ENCODE measurements at regions not wholly inside any gene's neighbourhood (a gene's known extent, or its start where the extent isn't known, plus 50 kb on each side); places are given as distances from the start of the nearest gene placed in this dataset.

DNA sequence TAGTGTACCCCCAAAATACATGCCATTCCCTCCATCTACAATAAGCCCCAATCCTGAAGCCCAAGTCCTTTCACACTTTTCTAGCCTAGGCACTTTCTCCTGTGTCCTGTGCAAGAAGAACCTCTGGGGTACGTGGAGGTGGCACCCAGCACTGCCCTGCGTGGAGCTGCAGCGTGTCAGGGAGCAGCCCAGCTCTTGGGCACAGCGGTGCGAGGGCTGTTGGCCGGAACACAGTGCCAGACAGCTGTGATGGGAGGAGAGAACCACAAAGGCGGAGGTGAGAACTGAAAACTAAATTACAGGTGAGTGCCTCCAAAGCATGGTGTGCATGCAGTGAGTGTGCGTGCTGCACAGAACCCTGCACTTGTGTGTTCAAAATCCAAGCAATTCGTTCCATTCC, 621.3 kb upstream of the ADARB2 start:
- TF ChIP-seq, protein P1, sequence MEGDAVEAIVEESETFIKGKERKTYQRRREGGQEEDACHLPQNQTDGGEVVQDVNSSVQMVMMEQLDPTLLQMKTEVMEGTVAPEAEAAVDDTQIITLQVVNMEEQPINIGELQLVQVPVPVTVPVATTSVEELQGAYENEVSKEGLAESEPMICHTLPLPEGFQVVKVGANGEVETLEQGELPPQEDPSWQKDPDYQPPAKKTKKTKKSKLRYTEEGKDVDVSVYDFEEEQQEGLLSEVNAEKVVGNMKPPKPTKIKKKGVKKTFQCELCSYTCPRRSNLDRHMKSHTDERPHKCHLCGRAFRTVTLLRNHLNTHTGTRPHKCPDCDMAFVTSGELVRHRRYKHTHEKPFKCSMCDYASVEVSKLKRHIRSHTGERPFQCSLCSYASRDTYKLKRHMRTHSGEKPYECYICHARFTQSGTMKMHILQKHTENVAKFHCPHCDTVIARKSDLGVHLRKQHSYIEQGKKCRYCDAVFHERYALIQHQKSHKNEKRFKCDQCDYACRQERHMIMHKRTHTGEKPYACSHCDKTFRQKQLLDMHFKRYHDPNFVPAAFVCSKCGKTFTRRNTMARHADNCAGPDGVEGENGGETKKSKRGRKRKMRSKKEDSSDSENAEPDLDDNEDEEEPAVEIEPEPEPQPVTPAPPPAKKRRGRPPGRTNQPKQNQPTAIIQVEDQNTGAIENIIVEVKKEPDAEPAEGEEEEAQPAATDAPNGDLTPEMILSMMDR (tag by site-specific recombination; IDR thresholded peaks at IDR 0.05), result no peak
- TF ChIP-seq ZNF184 (tag by site-specific recombination; IDR thresholded peaks at IDR 0.05) (no peak), ZNF529 (tag by site-specific recombination; IDR thresholded peaks at IDR 0.05; ENCODE audit: insufficient replicate concordance) (no peak), ZNF16 (tag by site-specific recombination; IDR thresholded peaks at IDR 0.05; ENCODE audit: low read depth) (no peak), ZNF146 (tag by site-specific recombination; IDR thresholded peaks at IDR 0.05) (no peak), ZNF747 (tag by site-specific recombination; IDR thresholded peaks at IDR 0.05) (no peak), ZNF121 (tag by site-specific recombination; IDR thresholded peaks at IDR 0.05) (no peak), ELK4 (IDR thresholded peaks at IDR 0.05; ENCODE audit: borderline replicate concordance, low read depth, low read length) (no peak), ZBTB11 (tag by site-specific recombination; conservative IDR thresholded peaks at IDR 0.05; ENCODE audit: low read depth) (no peak)
- TF ChIP-seq, protein P2, sequence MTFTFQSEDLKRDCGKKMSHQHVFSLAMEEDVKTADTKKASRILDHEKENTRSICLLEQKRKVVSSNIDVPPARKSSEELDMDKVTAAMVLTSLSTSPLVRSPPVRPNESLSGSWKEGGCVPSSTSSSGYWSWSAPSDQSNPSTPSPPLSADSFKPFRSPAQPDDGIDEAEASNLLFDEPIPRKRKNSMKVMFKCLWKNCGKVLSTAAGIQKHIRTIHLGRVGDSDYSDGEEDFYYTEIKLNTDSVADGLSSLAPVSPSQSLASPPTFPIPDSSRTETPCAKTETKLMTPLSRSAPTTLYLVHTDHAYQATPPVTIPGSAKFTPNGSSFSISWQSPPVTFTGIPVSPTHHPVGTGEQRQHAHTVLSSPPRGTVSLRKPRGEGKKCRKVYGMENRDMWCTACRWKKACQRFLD (tag by site-specific recombination; IDR thresholded peaks at IDR 0.05), result no peak
